ENCODE measurements at regions not wholly inside any gene's neighbourhood (a gene's known extent, or its start where the extent isn't known, plus 50 kb on each side); places are given as distances from the start of the nearest gene placed in this dataset.

DNA sequence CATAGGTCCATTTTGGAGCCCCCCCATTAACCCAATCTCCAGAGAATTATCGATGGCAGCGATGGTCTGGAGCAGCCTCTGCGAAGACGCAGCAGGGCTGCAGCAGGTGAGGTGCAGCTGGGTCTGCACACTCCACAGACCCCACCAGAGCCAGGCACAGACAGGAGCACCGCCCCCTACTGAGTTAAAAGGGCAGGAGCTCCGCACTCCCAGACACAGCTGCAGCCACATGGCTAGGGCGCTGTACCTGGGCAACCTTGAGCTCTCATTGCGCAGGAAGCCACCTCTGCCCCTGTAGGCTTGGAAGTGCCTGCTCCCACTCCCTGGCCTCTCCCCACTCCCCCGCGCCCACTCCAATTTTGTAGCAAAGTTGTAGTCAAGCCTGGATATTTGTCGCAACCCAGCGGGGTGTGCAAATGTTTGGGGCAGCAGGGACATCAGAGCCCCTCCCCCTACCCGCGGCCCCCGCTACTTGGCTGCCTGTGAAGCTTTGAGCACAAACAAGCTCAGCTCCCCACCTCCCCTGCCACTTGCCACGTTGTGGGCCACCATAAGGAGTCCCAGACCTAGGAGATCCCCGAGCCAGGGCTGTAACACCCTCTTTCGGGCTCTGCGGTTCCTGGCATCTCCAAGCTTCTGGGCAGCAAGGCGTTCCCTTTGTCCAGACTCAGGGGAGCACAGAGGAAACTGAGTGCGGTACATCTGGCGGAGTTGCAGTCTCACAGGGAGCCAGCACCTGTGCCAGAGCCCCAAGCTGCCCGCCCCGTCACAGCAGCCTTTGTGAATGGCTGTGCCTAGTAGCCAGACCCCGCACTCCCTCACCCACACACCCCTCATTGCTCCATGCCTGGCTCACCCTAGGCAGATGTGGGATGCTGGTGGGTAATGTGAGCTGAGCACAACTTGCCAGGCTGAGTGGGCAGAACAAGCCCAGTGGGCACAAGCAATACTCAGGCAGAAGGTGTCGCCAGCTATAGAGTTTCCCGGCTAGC is 949.7 kb upstream of the SLITRK1 start:
- TF ChIP-seq, protein P1, sequence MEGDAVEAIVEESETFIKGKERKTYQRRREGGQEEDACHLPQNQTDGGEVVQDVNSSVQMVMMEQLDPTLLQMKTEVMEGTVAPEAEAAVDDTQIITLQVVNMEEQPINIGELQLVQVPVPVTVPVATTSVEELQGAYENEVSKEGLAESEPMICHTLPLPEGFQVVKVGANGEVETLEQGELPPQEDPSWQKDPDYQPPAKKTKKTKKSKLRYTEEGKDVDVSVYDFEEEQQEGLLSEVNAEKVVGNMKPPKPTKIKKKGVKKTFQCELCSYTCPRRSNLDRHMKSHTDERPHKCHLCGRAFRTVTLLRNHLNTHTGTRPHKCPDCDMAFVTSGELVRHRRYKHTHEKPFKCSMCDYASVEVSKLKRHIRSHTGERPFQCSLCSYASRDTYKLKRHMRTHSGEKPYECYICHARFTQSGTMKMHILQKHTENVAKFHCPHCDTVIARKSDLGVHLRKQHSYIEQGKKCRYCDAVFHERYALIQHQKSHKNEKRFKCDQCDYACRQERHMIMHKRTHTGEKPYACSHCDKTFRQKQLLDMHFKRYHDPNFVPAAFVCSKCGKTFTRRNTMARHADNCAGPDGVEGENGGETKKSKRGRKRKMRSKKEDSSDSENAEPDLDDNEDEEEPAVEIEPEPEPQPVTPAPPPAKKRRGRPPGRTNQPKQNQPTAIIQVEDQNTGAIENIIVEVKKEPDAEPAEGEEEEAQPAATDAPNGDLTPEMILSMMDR (IDR thresholded peaks at IDR 0.05; ENCODE audit: low read depth, low read length, poor library complexity, severe bottlenecking), result no peak
- no peak for TF ChIP-seq EZH2phosphoT487 (IDR thresholded peaks at IDR 0.05; ENCODE audit: borderline replicate concordance, low read length)

Data from DOHH2 (cell line).